ENCODE measurements at regions not wholly inside any gene's neighbourhood (a gene's known extent, or its start where the extent isn't known, plus 50 kb on each side); places are given as distances from the start of the nearest gene placed in this dataset.

DNA sequence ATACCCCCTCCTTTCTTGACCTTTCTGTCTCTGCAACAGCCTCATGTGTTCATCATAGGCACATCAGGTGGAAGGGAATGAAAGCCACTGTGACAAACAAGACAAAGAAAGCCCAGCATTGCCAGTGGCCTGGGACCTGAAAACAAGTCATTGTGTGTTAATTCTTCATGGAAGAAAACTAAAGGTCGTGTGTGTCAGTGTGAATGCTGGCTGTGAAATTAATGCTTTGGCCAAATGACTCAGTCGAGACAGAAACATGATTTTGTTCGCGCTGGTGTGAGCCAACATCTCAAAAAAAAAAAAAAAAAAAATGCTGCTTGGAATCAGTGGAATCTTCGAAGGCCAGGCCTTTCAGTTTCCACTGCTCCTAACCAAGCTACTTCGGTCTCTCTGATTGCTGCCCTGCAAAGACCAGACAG, 386.5 kb upstream of the PROK2 start:
- Mint-ChIP-seq H3K36me3 (ENCODE audit: unreplicated experiment) (no peaks in the 10 kb centered on the region), H3K9me3 (ENCODE audit: unreplicated experiment) (peaks cover 4% of the 10 kb centered on the region), H3K27ac (ENCODE audit: unreplicated experiment) (no peak overlapping the region), H3K27me3 (ENCODE audit: unreplicated experiment) (peaks cover 44% of the 10 kb centered on the region), H3K4me3 (ENCODE audit: unreplicated experiment) (no peak overlapping the region), H3K4me1 (ENCODE audit: unreplicated experiment) (no peaks in the 10 kb centered on the region)
- DNase-seq (ENCODE audit: extremely low spot score, unreplicated experiment): no peak
- TF ChIP-seq, protein P1, sequence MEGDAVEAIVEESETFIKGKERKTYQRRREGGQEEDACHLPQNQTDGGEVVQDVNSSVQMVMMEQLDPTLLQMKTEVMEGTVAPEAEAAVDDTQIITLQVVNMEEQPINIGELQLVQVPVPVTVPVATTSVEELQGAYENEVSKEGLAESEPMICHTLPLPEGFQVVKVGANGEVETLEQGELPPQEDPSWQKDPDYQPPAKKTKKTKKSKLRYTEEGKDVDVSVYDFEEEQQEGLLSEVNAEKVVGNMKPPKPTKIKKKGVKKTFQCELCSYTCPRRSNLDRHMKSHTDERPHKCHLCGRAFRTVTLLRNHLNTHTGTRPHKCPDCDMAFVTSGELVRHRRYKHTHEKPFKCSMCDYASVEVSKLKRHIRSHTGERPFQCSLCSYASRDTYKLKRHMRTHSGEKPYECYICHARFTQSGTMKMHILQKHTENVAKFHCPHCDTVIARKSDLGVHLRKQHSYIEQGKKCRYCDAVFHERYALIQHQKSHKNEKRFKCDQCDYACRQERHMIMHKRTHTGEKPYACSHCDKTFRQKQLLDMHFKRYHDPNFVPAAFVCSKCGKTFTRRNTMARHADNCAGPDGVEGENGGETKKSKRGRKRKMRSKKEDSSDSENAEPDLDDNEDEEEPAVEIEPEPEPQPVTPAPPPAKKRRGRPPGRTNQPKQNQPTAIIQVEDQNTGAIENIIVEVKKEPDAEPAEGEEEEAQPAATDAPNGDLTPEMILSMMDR (IDR thresholded peaks at IDR 0.05): no peak

- peaks cover 32% of the 10 kb centered on the region for H3K27me3 Mint-ChIP-seq (ENCODE audit: unreplicated experiment)
- no peak for DNase-seq (ENCODE audit: extremely low spot score, unreplicated experiment)
- peaks cover 1% of the 10 kb centered on the region for H3K36me3 Mint-ChIP-seq (ENCODE audit: unreplicated experiment)
- H3K4me3 Mint-ChIP-seq (ENCODE audit: unreplicated experiment): no peak overlapping the region
- TF ChIP-seq, protein P1 (IDR thresholded peaks at IDR 0.05): no peak
- H3K9me3 Mint-ChIP-seq (ENCODE audit: unreplicated experiment): peaks cover 4% of the 10 kb centered on the region
- no peaks in the 10 kb centered on the region for H3K4me1 Mint-ChIP-seq (ENCODE audit: unreplicated experiment)
- H3K27ac Mint-ChIP-seq (ENCODE audit: unreplicated experiment): no peak overlapping the region
These were observed 384.9 kb upstream of the PROK2 start for GRCh38 chr3:72169561-72170472.

- no peak overlapping the region for H3K27ac Mint-ChIP-seq (ENCODE audit: unreplicated experiment)
- no peaks in the 10 kb centered on the region for H3K4me1 Mint-ChIP-seq (ENCODE audit: unreplicated experiment)
- TF ChIP-seq, protein P1 (IDR thresholded peaks at IDR 0.05): no peak
These were observed 384.2 kb upstream of the PROK2 start for GRCh38 chr3:72169120-72169519.

GRCh38 chr3:72165808-72166207, 380.9 kb upstream of the PROK2 start:
- Mint-ChIP-seq H3K27ac (ENCODE audit: unreplicated experiment) (no peak overlapping the region), H3K4me1 (ENCODE audit: unreplicated experiment) (peaks cover 9% of the 10 kb centered on the region), H3K4me3 (ENCODE audit: unreplicated experiment) (no peak overlapping the region), H3K27me3 (ENCODE audit: unreplicated experiment) (peaks cover 12% of the 10 kb centered on the region), H3K36me3 (ENCODE audit: unreplicated experiment) (peaks cover 1% of the 10 kb centered on the region), H3K9me3 (ENCODE audit: unreplicated experiment) (peaks cover 4% of the 10 kb centered on the region)
- no peak for DNase-seq (ENCODE audit: extremely low spot score, unreplicated experiment)
- TF ChIP-seq, protein P1 (IDR thresholded peaks at IDR 0.05): no peak

More at GRCh38 chr3:72169120-72169519, 384.2 kb upstream of the PROK2 start:
- DNase-seq (ENCODE audit: extremely low spot score, unreplicated experiment): no peak
- Mint-ChIP-seq H3K36me3 (ENCODE audit: unreplicated experiment) (peaks cover 1% of the 10 kb centered on the region), H3K27me3 (ENCODE audit: unreplicated experiment) (peaks cover 26% of the 10 kb centered on the region), H3K9me3 (ENCODE audit: unreplicated experiment) (peaks cover 4% of the 10 kb centered on the region), H3K4me3 (ENCODE audit: unreplicated experiment) (no peak overlapping the region)

- Mint-ChIP-seq H3K27me3 (ENCODE audit: unreplicated experiment) (peaks cover 16% of the 10 kb centered on the region), H3K36me3 (ENCODE audit: unreplicated experiment) (peaks cover 1% of the 10 kb centered on the region), H3K4me3 (ENCODE audit: unreplicated experiment) (no peak overlapping the region), H3K9me3 (ENCODE audit: unreplicated experiment) (peaks cover 4% of the 10 kb centered on the region), H3K4me1 (ENCODE audit: unreplicated experiment) (peaks cover 9% of the 10 kb centered on the region), H3K27ac (ENCODE audit: unreplicated experiment) (no peak overlapping the region)
- DNase-seq (ENCODE audit: extremely low spot score, unreplicated experiment): no peak
- TF ChIP-seq, protein P1 (IDR thresholded peaks at IDR 0.05): no peak
These were observed 380.4 kb upstream of the PROK2 start for GRCh38 chr3:72165317-72165716.

All from osteocyte (in vitro differentiated cells).